ENCODE measurements at regions not wholly inside any gene's neighbourhood (a gene's known extent, or its start where the extent isn't known, plus 50 kb on each side); places are given as distances from the start of the nearest gene placed in this dataset.

GRCh38 chr4:77466430-77466829 lies 139.2 kb upstream of the CXCL13 start:
- POLR2A ChIA-PET, result no interaction called here

GRCh38 chr4:77471821-77472495 lies 133.7 kb upstream of the CXCL13 start:
- ATAC-seq (no peak), DNase-seq (ENCODE audit: low read depth, low spot score) (no peak)
- in situ Hi-C loops (cut with HindIII; ENCODE audit: low pct_unique_long_range_greater_than_20kb, low sequenced_read_pairs), result no loop called here
- Histone ChIP-seq H3K36me3 (ENCODE audit: control insufficient read depth, insufficient read depth, low read length) (no peaks in the 10 kb centered on the region), H3K27ac (ENCODE audit: low read length) (no peak overlapping the region), H3K27me3 (ENCODE audit: control insufficient read depth, insufficient read depth, low read length) (no peaks in the 10 kb centered on the region), H3K4me3 (ENCODE audit: low read depth in 2 of 2, low read length in 2 of 2) (no peak overlapping the region), H3K4me1 (ENCODE audit: control insufficient read depth, insufficient read depth, low read length) (no peaks in the 10 kb centered on the region), H3K9me3 (ENCODE audit: control insufficient read depth, insufficient read depth, low read depth, low read length) (no peaks in the 10 kb centered on the region)
- intact Hi-C loops (cut with micrococcal nuclease; ENCODE audit: unreplicated experiment), result no loop called here
- no TSS peak for BruUV-seq (replicated peaks)
- CTCF ChIA-PET, result no interaction called here
- TF ChIP-seq POLR2AphosphoS5 (IDR thresholded peaks at IDR 0.05; ENCODE audit: low read depth, low read length), result no peak
- no peak for TF ChIP-seq CTCF (IDR thresholded peaks at IDR 0.05)
- no peak for TF ChIP-seq REST (IDR thresholded peaks at IDR 0.05; ENCODE audit: insufficient read depth in 1 of 2, low read depth in 2 of 2, low read length in 1 of 2)
- TF ChIP-seq TCF7L2 (IDR thresholded peaks at IDR 0.05; ENCODE audit: low read depth, low read length), result no peak
- no peak for TF ChIP-seq SIN3A (IDR thresholded peaks at IDR 0.05; ENCODE audit: borderline replicate concordance, insufficient read depth, low read depth, low read length)
- POLR2A ChIA-PET, result no interaction called here

More at GRCh38 chr4:77466430-77466829, 139.2 kb upstream of the CXCL13 start:
- CTCF ChIA-PET, result no interaction called here
- intact Hi-C loops (cut with micrococcal nuclease; ENCODE audit: unreplicated experiment), result no loop called here
- Histone ChIP-seq H3K36me3 (ENCODE audit: control insufficient read depth, insufficient read depth, low read length) (no peaks in the 10 kb centered on the region), H3K4me1 (ENCODE audit: control insufficient read depth, insufficient read depth, low read length) (no peaks in the 10 kb centered on the region), H3K27ac (ENCODE audit: low read length) (no peak overlapping the region), H3K9me3 (ENCODE audit: control insufficient read depth, insufficient read depth, low read depth, low read length) (no peaks in the 10 kb centered on the region), H3K4me3 (ENCODE audit: low read depth in 2 of 2, low read length in 2 of 2) (no peak overlapping the region), H3K27me3 (ENCODE audit: control insufficient read depth, insufficient read depth, low read length) (no peaks in the 10 kb centered on the region)
- in situ Hi-C loops (cut with HindIII; ENCODE audit: low pct_unique_long_range_greater_than_20kb, low sequenced_read_pairs), result no loop called here
- DNase-seq (ENCODE audit: low read depth, low spot score) (no peak), ATAC-seq (no peak)
- BruUV-seq (replicated peaks), result no TSS peak
- TF ChIP-seq SIN3A (IDR thresholded peaks at IDR 0.05; ENCODE audit: borderline replicate concordance, insufficient read depth, low read depth, low read length) (no peak), POLR2AphosphoS5 (IDR thresholded peaks at IDR 0.05; ENCODE audit: low read depth, low read length) (no peak), REST (IDR thresholded peaks at IDR 0.05; ENCODE audit: insufficient read depth in 1 of 2, low read depth in 2 of 2, low read length in 1 of 2) (no peak), CTCF (IDR thresholded peaks at IDR 0.05) (no peak), TCF7L2 (IDR thresholded peaks at IDR 0.05; ENCODE audit: low read depth, low read length) (no peak)

Data from Panc1 (cell line).